ENCODE measurements at regions not wholly inside any gene's neighbourhood (a gene's known extent, or its start where the extent isn't known, plus 50 kb on each side); places are given as distances from the start of the nearest gene placed in this dataset.

- Histone ChIP-seq H4K20me1 (ENCODE audit: insufficient read depth, low read length) (no peaks in the 10 kb centered on the region), H3K9ac (ENCODE audit: insufficient read depth, low read depth, low read length) (no peak overlapping the region), H3K4me3 (replicated peaks in 1 of 3; ENCODE audit: insufficient read depth in 1 of 3, low read depth in 2 of 3, low read length in 3 of 3) (no peak overlapping the region), H3K9me3 (ENCODE audit: low read length) (no peaks in the 10 kb centered on the region), H3K4me2 (ENCODE audit: low read depth, low read length) (no peak overlapping the region), H3K36me3 (replicated peaks in 1 of 2; ENCODE audit: control insufficient read depth in 1 of 2, insufficient read depth in 2 of 2, low read length in 2 of 2) (no peaks in the 10 kb centered on the region), H3K4me1 (ENCODE audit: insufficient read depth, low read length) (no peaks in the 10 kb centered on the region), H3K27me3 (ENCODE audit: control insufficient read depth in 1 of 2, insufficient read depth in 2 of 2, low read length in 2 of 2) (peaks cover 0 to 1% of the 10 kb centered on the region in 2 experiments; a peak in 2 of 5 replicates), H3K79me2 (ENCODE audit: insufficient read depth, low read length) (no peaks in the 10 kb centered on the region), H3K27ac (ENCODE audit: extremely low read length, insufficient read depth, low read length) (no peak overlapping the region), H2AFZ (ENCODE audit: low read length) (no peak overlapping the region)
- ChIA-PET CTCF (ENCODE audit: low intra/inter-chr PET ratio, low total read pairs) (interaction anchor here (1.3 kb wide), 1 partner anchor 99 kb away, joined by 4 read pairs; no protein-coding TSS in a partner anchor), POLR2A (no interaction called here)
- FAIRE-seq (no peak), ATAC-seq (peak; percentile 76), DNase-seq (ENCODE audit: low spot score) (peak; percentile 8)
- TF ChIP-seq RXRA (CRISPR knock-in tag; IDR thresholded peaks at IDR 0.05) (no peak), CTCF (CRISPR knock-in tag; IDR thresholded peaks at IDR 0.05) (peak; percentile 52), STAG1 (CRISPR knock-in tag; IDR thresholded peaks at IDR 0.05) (peak; percentile 22; the same call in 1 of the 2 replicates)
- intact Hi-C loops (cut with micrococcal nuclease; ENCODE audit: unreplicated experiment), result no loop called here
- BruUV-seq (replicated peaks), result no TSS peak
- 47% methylated on average over 3 of the region's 6 CpGs for WGBS (ENCODE audit: low lambda C conversion rate)
- in situ Hi-C loops (cut with HindIII; ENCODE audit: extremely low pct_ligation_motif_present, low pct_unique_long_range_greater_than_20kb), result no loop called here
These were observed 60.1 kb upstream of the TMEM132E start for GRCh38 chr17:34519282-34519681.

GRCh38 chr17:34517406-34517805, 62.0 kb upstream of the TMEM132E start:
- CTCF ChIA-PET (ENCODE audit: low intra/inter-chr PET ratio, low total read pairs), result no interaction called here
- Histone ChIP-seq H3K79me2 (ENCODE audit: insufficient read depth, low read length) (no peaks in the 10 kb centered on the region), H3K27ac (ENCODE audit: extremely low read length, insufficient read depth, low read length) (no peak overlapping the region), H3K4me2 (ENCODE audit: low read depth, low read length) (no peak overlapping the region), H4K20me1 (ENCODE audit: insufficient read depth, low read length) (no peaks in the 10 kb centered on the region), H3K4me1 (ENCODE audit: insufficient read depth, low read length) (no peaks in the 10 kb centered on the region), H2AFZ (ENCODE audit: low read length) (no peak overlapping the region), H3K27me3 (ENCODE audit: control insufficient read depth in 1 of 2, insufficient read depth in 2 of 2, low read length in 2 of 2) (no peaks in the 10 kb centered on the region; a peak in 1 of 5 replicates), H3K9ac (ENCODE audit: insufficient read depth, low read depth, low read length) (no peak overlapping the region), H3K9me3 (ENCODE audit: low read length) (no peaks in the 10 kb centered on the region), H3K4me3 (replicated peaks in 1 of 3; ENCODE audit: insufficient read depth in 1 of 3, low read depth in 2 of 3, low read length in 3 of 3) (no peak overlapping the region), H3K36me3 (replicated peaks in 1 of 2; ENCODE audit: control insufficient read depth in 1 of 2, insufficient read depth in 2 of 2, low read length in 2 of 2) (no peaks in the 10 kb centered on the region)
- WGBS (ENCODE audit: low lambda C conversion rate), result no CpG with 5 or more reads among the region's 1 CpG
- intact Hi-C loops (cut with micrococcal nuclease; ENCODE audit: unreplicated experiment), result no loop called here
- no peak for FAIRE-seq
- no peak for DNase-seq (ENCODE audit: low spot score)
- POLR2A ChIA-PET, result no interaction called here
- no peak for ATAC-seq
- TF ChIP-seq PRMT3 (CRISPR knock-in tag; IDR thresholded peaks at IDR 0.05; ENCODE audit: borderline replicate concordance, low read depth) (no peak), ZNF883 (CRISPR knock-in tag; IDR thresholded peaks at IDR 0.05; ENCODE audit: not compliant biosample characterization) (no peak), ZNF589 (CRISPR knock-in tag; conservative IDR thresholded peaks at IDR 0.05) (no peak), SIX4 (CRISPR knock-in tag; IDR thresholded peaks at IDR 0.05) (no peak), TIGD3 (CRISPR knock-in tag; IDR thresholded peaks at IDR 0.05; ENCODE audit: borderline replicate concordance) (no peak), HOXA5 (CRISPR knock-in tag; IDR thresholded peaks at IDR 0.05) (no peak)
- in situ Hi-C loops (cut with HindIII; ENCODE audit: extremely low pct_ligation_motif_present, low pct_unique_long_range_greater_than_20kb), result no loop called here
- BruUV-seq (replicated peaks), result no TSS peak
